NK-92 (cell line): ENCODE measurements at regions not wholly inside any gene's neighbourhood (a gene's known extent, or its start where the extent isn't known, plus 50 kb on each side); places are given as distances from the start of the nearest gene placed in this dataset.
"Not testable (repeated sequence)": the region's sequence is repeated elsewhere in the genome, so short reads cannot be mapped to it uniquely, and the experiment has no call there.

ENCODE experiments used
- DNase-seq: peaks from one replicate; lab custom pipeline; 2025; ENCODE audit not compliant: unreplicated experiment; lab: John Stamatoyannopoulos, UW

- DNase-seq, result no peak
Observed at GRCh38 chr2:2655453-2656114, 324.5 kb upstream of the MYT1L start.

- DNase-seq, result no peak
Observed at GRCh38 chr2:2653231-2653630, 322.2 kb upstream of the MYT1L start.

GRCh38 chr2:2650608-2651375, 319.7 kb upstream of the MYT1L start:
- no peak for DNase-seq

- no peak for DNase-seq
Observed at GRCh38 chr2:2649109-2650072, 318.3 kb upstream of the MYT1L start.

GRCh38 chr2:2648094-2648493, 317.0 kb upstream of the MYT1L start:
- no peak for DNase-seq

- no peak for DNase-seq
Observed at GRCh38 chr2:2647141-2647541, 316.1 kb upstream of the MYT1L start.

- DNase-seq, result no peak
Observed at GRCh38 chr2:2646433-2647051, 315.5 kb upstream of the MYT1L start.

- DNase-seq, result no peak
Observed at GRCh38 chr2:2645162-2645855, 314.2 kb upstream of the MYT1L start.

- DNase-seq, result not testable (repeated sequence)
Observed at GRCh38 chr2:2644751-2645150, 313.7 kb upstream of the MYT1L start.

- DNase-seq, result no peak
Observed at GRCh38 chr2:2644040-2644439, 313.0 kb upstream of the MYT1L start.

- no peak for DNase-seq
Observed at GRCh38 chr2:2642906-2643890, 312.1 kb upstream of the MYT1L start.

GRCh38 chr2:2641541-2642410, 310.7 kb upstream of the MYT1L start:
- no peak for DNase-seq

GRCh38 chr2:2640818-2641217, 309.7 kb upstream of the MYT1L start:
- DNase-seq, result no peak

GRCh38 chr2:2640371-2640770, 309.3 kb upstream of the MYT1L start:
- DNase-seq, result no peak

GRCh38 chr2:2639251-2640139, 308.4 kb upstream of the MYT1L start:
- no peak for DNase-seq

- DNase-seq, result no peak
Observed at GRCh38 chr2:2638547-2639220, 307.6 kb upstream of the MYT1L start.

- DNase-seq, result no peak
Observed at GRCh38 chr2:2636813-2637212, 305.7 kb upstream of the MYT1L start.
